ENCODE measurements at regions not wholly inside any gene's neighbourhood (a gene's known extent, or its start where the extent isn't known, plus 50 kb on each side); places are given as distances from the start of the nearest gene placed in this dataset.

- no peak for TF ChIP-seq JUND (IDR thresholded peaks at IDR 0.05; ENCODE audit: low read depth)
- in situ Hi-C loops (cut with HindIII; ENCODE audit: low pct_unique_long_range_greater_than_20kb, low sequenced_read_pairs), result no loop called here
- DNase-seq (ENCODE audit: low read depth in 1 of 2, low spot score in 1 of 2), result no peak
Observed at GRCh38 chr2:187912950-187913349, 358.7 kb upstream of the TFPI start.

GRCh38 chr2:187915810-187916209 lies 361.6 kb upstream of the TFPI start:
- no peak for TF ChIP-seq JUND (IDR thresholded peaks at IDR 0.05; ENCODE audit: low read depth)
- DNase-seq (ENCODE audit: low read depth in 1 of 2, low spot score in 1 of 2), result no peak
- in situ Hi-C loops (cut with HindIII; ENCODE audit: low pct_unique_long_range_greater_than_20kb, low sequenced_read_pairs), result no loop called here

GRCh38 chr2:187916799-187917198 lies 362.6 kb upstream of the TFPI start:
- TF ChIP-seq JUND (IDR thresholded peaks at IDR 0.05; ENCODE audit: low read depth), result no peak
- no peak for DNase-seq (ENCODE audit: low read depth in 1 of 2, low spot score in 1 of 2)

GRCh38 chr2:187917535-187917934 lies 363.3 kb upstream of the TFPI start:
- DNase-seq (ENCODE audit: low read depth in 1 of 2, low spot score in 1 of 2), result no peak
- TF ChIP-seq JUND (IDR thresholded peaks at IDR 0.05; ENCODE audit: low read depth), result no peak
- in situ Hi-C loops (cut with HindIII; ENCODE audit: low pct_unique_long_range_greater_than_20kb, low sequenced_read_pairs), result no loop called here

More at GRCh38 chr2:187916799-187917198, 362.6 kb upstream of the TFPI start:
- in situ Hi-C loops (cut with HindIII; ENCODE audit: low pct_unique_long_range_greater_than_20kb, low sequenced_read_pairs), result no loop called here

GRCh38 chr2:187918996-187919821 lies 365.0 kb upstream of the TFPI start:
- no peak for DNase-seq (ENCODE audit: low read depth in 1 of 2, low spot score in 1 of 2)
- in situ Hi-C loops (cut with HindIII; ENCODE audit: low pct_unique_long_range_greater_than_20kb, low sequenced_read_pairs), result no loop called here
- no peak for TF ChIP-seq JUND (IDR thresholded peaks at IDR 0.05; ENCODE audit: low read depth)

GRCh38 chr2:187920511-187920910 lies 366.3 kb upstream of the TFPI start:
- in situ Hi-C loops (cut with HindIII; ENCODE audit: low pct_unique_long_range_greater_than_20kb, low sequenced_read_pairs), result no loop called here
- no peak for DNase-seq (ENCODE audit: low read depth in 1 of 2, low spot score in 1 of 2)
- no peak for TF ChIP-seq JUND (IDR thresholded peaks at IDR 0.05; ENCODE audit: low read depth)

DNA sequence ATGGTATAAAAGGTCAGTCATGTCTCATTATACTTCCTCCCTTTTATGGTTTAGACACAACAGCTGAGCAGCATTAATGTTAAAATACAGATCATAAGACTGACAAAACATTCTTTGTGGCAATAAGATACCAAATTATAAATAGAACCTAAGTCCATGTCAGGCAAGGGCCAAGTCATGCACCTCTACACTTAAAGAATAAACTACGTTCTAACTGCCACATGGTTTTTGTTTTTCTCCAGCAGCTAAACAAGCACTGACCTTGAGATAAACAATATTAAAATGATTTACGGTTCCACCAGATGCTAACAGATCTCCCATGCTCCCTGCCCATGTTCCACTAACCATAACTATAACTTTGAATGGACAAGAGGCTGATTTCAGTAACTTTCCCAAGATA lies 368.6 kb upstream of the TFPI start:
- TF ChIP-seq JUND (IDR thresholded peaks at IDR 0.05; ENCODE audit: low read depth), result no peak
- no peak for DNase-seq (ENCODE audit: low read depth in 1 of 2, low spot score in 1 of 2)
- in situ Hi-C loops (cut with HindIII; ENCODE audit: low pct_unique_long_range_greater_than_20kb, low sequenced_read_pairs), result no loop called here

GRCh38 chr2:187924293-187924692 lies 367.4 kb upstream of the GULP1 start:
- DNase-seq (ENCODE audit: low read depth in 1 of 2, low spot score in 1 of 2), result no peak
- TF ChIP-seq JUND (IDR thresholded peaks at IDR 0.05; ENCODE audit: low read depth), result no peak
- in situ Hi-C loops (cut with HindIII; ENCODE audit: low pct_unique_long_range_greater_than_20kb, low sequenced_read_pairs), result no loop called here

GRCh38 chr2:187934236-187934635 lies 357.4 kb upstream of the GULP1 start:
- no peak for TF ChIP-seq JUND (IDR thresholded peaks at IDR 0.05; ENCODE audit: low read depth)
- no peak for DNase-seq (ENCODE audit: low read depth in 1 of 2, low spot score in 1 of 2)
- in situ Hi-C loops (cut with HindIII; ENCODE audit: low pct_unique_long_range_greater_than_20kb, low sequenced_read_pairs), result no loop called here

- no peak for TF ChIP-seq JUND (IDR thresholded peaks at IDR 0.05; ENCODE audit: low read depth)
- in situ Hi-C loops (cut with HindIII; ENCODE audit: low pct_unique_long_range_greater_than_20kb, low sequenced_read_pairs), result no loop called here
- DNase-seq (ENCODE audit: low read depth in 1 of 2, low spot score in 1 of 2), result no peak
Observed at GRCh38 chr2:187934692-187935091, 357.0 kb upstream of the GULP1 start.

GRCh38 chr2:187935126-187935525 lies 356.5 kb upstream of the GULP1 start:
- in situ Hi-C loops (cut with HindIII; ENCODE audit: low pct_unique_long_range_greater_than_20kb, low sequenced_read_pairs), result no loop called here
- no peak for DNase-seq (ENCODE audit: low read depth in 1 of 2, low spot score in 1 of 2)
- no peak for TF ChIP-seq JUND (IDR thresholded peaks at IDR 0.05; ENCODE audit: low read depth)

- no peak for TF ChIP-seq JUND (IDR thresholded peaks at IDR 0.05; ENCODE audit: low read depth)
- no peak for DNase-seq (ENCODE audit: low read depth in 1 of 2, low spot score in 1 of 2)
- in situ Hi-C loops (cut with HindIII; ENCODE audit: low pct_unique_long_range_greater_than_20kb, low sequenced_read_pairs), result no loop called here
Observed at GRCh38 chr2:187936228-187936627, 355.4 kb upstream of the GULP1 start.

DNA sequence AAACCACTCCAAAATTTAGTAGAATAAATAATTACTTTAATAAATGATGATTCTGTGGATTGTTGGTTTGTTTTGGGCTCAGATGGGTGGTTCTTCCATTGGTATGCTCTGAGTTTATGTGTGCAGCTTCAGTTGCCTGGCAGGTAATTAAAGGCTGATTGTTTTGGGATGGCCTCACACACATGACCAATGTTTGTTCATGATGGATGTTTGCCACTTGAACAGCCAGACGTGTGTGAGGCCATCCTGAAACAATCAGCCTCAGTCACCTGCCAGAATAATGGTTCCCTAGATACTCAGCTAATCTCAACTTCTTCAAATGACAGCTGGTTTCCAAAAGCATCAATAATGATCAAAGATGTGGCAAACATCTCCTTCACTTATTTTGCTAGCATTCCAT lies 352.5 kb upstream of the GULP1 start:
- no peak for DNase-seq (ENCODE audit: low read depth in 1 of 2, low spot score in 1 of 2)
- in situ Hi-C loops (cut with HindIII; ENCODE audit: low pct_unique_long_range_greater_than_20kb, low sequenced_read_pairs), result no loop called here
- no peak for TF ChIP-seq JUND (IDR thresholded peaks at IDR 0.05; ENCODE audit: low read depth)

GRCh38 chr2:187942876-187943275 lies 348.8 kb upstream of the GULP1 start:
- in situ Hi-C loops (cut with HindIII; ENCODE audit: low pct_unique_long_range_greater_than_20kb, low sequenced_read_pairs), result no loop called here
- no peak for TF ChIP-seq JUND (IDR thresholded peaks at IDR 0.05; ENCODE audit: low read depth)

More at GRCh38 chr2:187942876-187943275, 348.8 kb upstream of the GULP1 start:
- DNase-seq (ENCODE audit: low read depth in 1 of 2, low spot score in 1 of 2), result no peak

All from T47D (cell line).